OCI-LY3 (cell line): ENCODE measurements at regions not wholly inside any gene's neighbourhood (a gene's known extent, or its start where the extent isn't known, plus 50 kb on each side); places are given as distances from the start of the nearest gene placed in this dataset.

Source experiments
- CTCF ChIP-seq: fragments of 200-600, 300-600 bp; sonication (generic); IDR thresholded peaks from 2 replicates; pipeline ENCODE4 v1.5.1; 2014; ENCODE audit warnings: antibody characterized with exemption, low read length, low read depth
- EZH2phosphoT487 ChIP-seq: fragments of 200-600 bp; shearing (Covaris generic); IDR thresholded peaks from 2 replicates; pipeline ENCODE4 v1.6.1; 2018; ENCODE audit warnings: antibody characterized with exemption, mixed run types, low read depth

- TF ChIP-seq CTCF = no peak
- no peak for TF ChIP-seq EZH2phosphoT487
These were observed 497.9 kb downstream of the EPHA4 start for GRCh38 chr2:221074238-221074637.
